GM19023 (cell line): ENCODE measurements at regions not wholly inside any gene's neighbourhood (a gene's known extent, or its start where the extent isn't known, plus 50 kb on each side); places are given as distances from the start of the nearest gene placed in this dataset.

Experiments
- ATAC-seq: cut with Tn5 transposase; IDR thresholded peaks from one replicate; pipeline ENCODE4 v1.9.1; 2021; ENCODE audit warnings: mild to moderate bottlenecking, moderate library complexity; ENCODE audit not compliant: unreplicated experiment

GRCh38 chr6:84466511-84466910 lies 239.1 kb upstream of the CEP162 start:
- no peak for ATAC-seq

GRCh38 chr6:84464471-84464870 lies 237.0 kb upstream of the CEP162 start:
- no peak for ATAC-seq

- ATAC-seq: no peak
Measured at GRCh38 chr6:84462698-84463097, 235.3 kb upstream of the CEP162 start.

GRCh38 chr6:84461461-84461860 lies 234.0 kb upstream of the CEP162 start:
- ATAC-seq: no peak

GRCh38 chr6:84460491-84460890 lies 233.0 kb upstream of the CEP162 start:
- no peak for ATAC-seq

GRCh38 chr6:84459401-84459800 lies 232.0 kb upstream of the CEP162 start:
- ATAC-seq: no peak

GRCh38 chr6:84458271-84458670 lies 230.8 kb upstream of the CEP162 start:
- ATAC-seq: no peak

GRCh38 chr6:84457276-84457675 lies 229.8 kb upstream of the CEP162 start:
- no peak for ATAC-seq

GRCh38 chr6:84456803-84457202 lies 229.4 kb upstream of the CEP162 start:
- no peak for ATAC-seq

- no peak for ATAC-seq
Measured at GRCh38 chr6:84455511-84456029, 228.1 kb upstream of the CEP162 start.

- ATAC-seq: no peak
Measured at GRCh38 chr6:84453499-84453898, 226.1 kb upstream of the CEP162 start.

GRCh38 chr6:84450018-84450417 lies 222.6 kb upstream of the CEP162 start:
- no peak for ATAC-seq

GRCh38 chr6:84449220-84449619 lies 221.8 kb upstream of the CEP162 start:
- ATAC-seq: no peak

- ATAC-seq: no peak
Measured at GRCh38 chr6:84448331-84448730, 220.9 kb upstream of the CEP162 start.

- ATAC-seq: no peak
Measured at GRCh38 chr6:84447651-84448050, 220.2 kb upstream of the CEP162 start.

- ATAC-seq: no peak
Measured at GRCh38 chr6:84445068-84445467, 217.6 kb upstream of the CEP162 start.

- no peak for ATAC-seq
Measured at GRCh38 chr6:84442208-84442607, 214.8 kb upstream of the CEP162 start.

GRCh38 chr6:84441456-84441855 lies 214.0 kb upstream of the CEP162 start:
- ATAC-seq: no peak

- no peak for ATAC-seq
Measured at GRCh38 chr6:84434550-84434949, 207.1 kb upstream of the CEP162 start.

GRCh38 chr6:84432619-84433018 lies 205.2 kb upstream of the CEP162 start:
- ATAC-seq: no peak

GRCh38 chr6:84428300-84428907 lies 201.0 kb upstream of the CEP162 start:
- no peak for ATAC-seq

GRCh38 chr6:84425971-84426705 lies 198.7 kb upstream of the CEP162 start:
- ATAC-seq: no peak
